Astrocyte (in vitro differentiated cells and primary cell): ENCODE measurements at regions not wholly inside any gene's neighbourhood (a gene's known extent, or its start where the extent isn't known, plus 50 kb on each side); places are given as distances from the start of the nearest gene placed in this dataset.

ENCODE experiments used
- DNase-seq: peaks from one replicate; pipeline ENCODE4 v3.0.0-alpha.2; 2010; ENCODE audit warnings: low read depth
- FAIRE-seq: peaks from 2 replicates; lab custom pipeline; 2011; peaks lifted over from hg19 to GRCh38; lab: Jason Lieb, UNC
- H2AFZ ChIP-seq: 2 replicates; pipeline ENCODE4 v1.6.0; 2012; ENCODE audit warnings: low read depth, low read length, inconsistent platforms
- H3K27ac ChIP-seq: 2 replicates; pipeline ENCODE4 v1.5.1; 2011; ENCODE audit warnings: low read depth, low read length, inconsistent platforms
- H3K27me3 ChIP-seq: 2 replicates; pipeline ENCODE4 v1.6.0; 2011; ENCODE audit warnings: low read length, inconsistent platforms; ENCODE audit not compliant: insufficient read depth
- H3K36me3 ChIP-seq: 2 replicates; pipeline ENCODE4 v1.5.1; 2011; ENCODE audit warnings: low read length, inconsistent platforms; ENCODE audit not compliant: insufficient read depth
- H3K4me1 ChIP-seq: 2 replicates; pipeline ENCODE4 v1.5.1; 2011; ENCODE audit warnings: low read length, inconsistent platforms; ENCODE audit not compliant: insufficient read depth
- H3K4me2 ChIP-seq: 2 replicates; pipeline ENCODE4 v1.6.0; 2012; ENCODE audit warnings: low read length, inconsistent platforms
- H3K4me3 ChIP-seq: 2 replicates; pipeline ENCODE4 v1.5.1; 2011; ENCODE audit warnings: low read depth, mild to moderate bottlenecking, low read length, inconsistent platforms; ENCODE audit not compliant: insufficient read depth
- H3K79me2 ChIP-seq: 2 replicates; pipeline ENCODE4 v1.6.0; 2012; ENCODE audit warnings: mild to moderate bottlenecking, low read length, inconsistent platforms; ENCODE audit not compliant: insufficient read depth
- H3K9ac ChIP-seq: 2 replicates; pipeline ENCODE4 v1.6.0; 2012; ENCODE audit warnings: mild to moderate bottlenecking, low read length, inconsistent platforms
- H3K9me3 ChIP-seq: 2 replicates; pipeline ENCODE4 v1.5.1; 2012; ENCODE audit warnings: low read depth, mild to moderate bottlenecking, low read length, inconsistent platforms; ENCODE audit not compliant: insufficient read depth
- H4K20me1 ChIP-seq: 2 replicates; pipeline ENCODE4 v1.6.0; 2012; ENCODE audit warnings: low read length, inconsistent platforms; ENCODE audit not compliant: insufficient read depth
- H3K27ac Mint-ChIP-seq: one replicate; pipeline ENCODE4 v1.8.0; 2021; ENCODE audit warnings: mild to moderate bottlenecking, mixed read lengths; ENCODE audit not compliant: unreplicated experiment
- H3K27me3 Mint-ChIP-seq: one replicate; pipeline ENCODE4 v1.8.0; 2021; ENCODE audit warnings: low read depth, mixed read lengths; ENCODE audit not compliant: unreplicated experiment
- H3K36me3 Mint-ChIP-seq: one replicate; pipeline ENCODE4 v1.8.0; 2021; ENCODE audit warnings: low read depth, mixed read lengths; ENCODE audit not compliant: unreplicated experiment
- H3K4me1 Mint-ChIP-seq: one replicate; pipeline ENCODE4 v1.8.0; 2021; ENCODE audit warnings: low read depth, mixed read lengths; ENCODE audit not compliant: unreplicated experiment
- H3K4me3 Mint-ChIP-seq: one replicate; pipeline ENCODE4 v1.8.0; 2021; ENCODE audit warnings: mild to moderate bottlenecking, moderate library complexity, mixed read lengths; ENCODE audit not compliant: unreplicated experiment
- H3K9me3 Mint-ChIP-seq: one replicate; pipeline ENCODE4 v1.8.0; 2021; ENCODE audit warnings: mild to moderate bottlenecking, mixed read lengths; ENCODE audit not compliant: unreplicated experiment
- EZH2 ChIP-seq: IDR thresholded peaks from 2 replicates; pipeline ENCODE4 v1.6.1; 2012; ENCODE audit warnings: mild to moderate bottlenecking, low read length, inconsistent platforms; ENCODE audit not compliant: insufficient read depth
- TF ChIP-seq, protein P1 (sequence below): IDR thresholded peaks from 2 replicates; pipeline ENCODE4 v1.5.1; 2011; ENCODE audit warnings: low read depth, mild to moderate bottlenecking, inconsistent platforms, low read length, moderate library complexity; ENCODE audit not compliant: insufficient read depth

- Mint-ChIP-seq H3K4me3 (no peak overlapping the region), H3K9me3 (no peaks in the 10 kb centered on the region), H3K27ac (no peak overlapping the region), H3K36me3 (peaks cover 1% of the 10 kb centered on the region), H3K4me1 (peaks cover 3% of the 10 kb centered on the region), H3K27me3 (peaks cover 10% of the 10 kb centered on the region)
- H3K4me3 ChIP-seq, result no peak overlapping the region
- H3K4me1 ChIP-seq, result peaks cover 5% of the 10 kb centered on the region
- no peak overlapping the region for H3K4me2 ChIP-seq
- no peaks in the 10 kb centered on the region for H3K79me2 ChIP-seq
- no peaks in the 10 kb centered on the region for H3K9me3 ChIP-seq
- no peak overlapping the region for H3K9ac ChIP-seq
- FAIRE-seq (no peak), DNase-seq (no peak)
- no peak overlapping the region for H3K27ac ChIP-seq
- H3K36me3 ChIP-seq, result no peaks in the 10 kb centered on the region
- H4K20me1 ChIP-seq, result no peaks in the 10 kb centered on the region
- TF ChIP-seq, protein P1, sequence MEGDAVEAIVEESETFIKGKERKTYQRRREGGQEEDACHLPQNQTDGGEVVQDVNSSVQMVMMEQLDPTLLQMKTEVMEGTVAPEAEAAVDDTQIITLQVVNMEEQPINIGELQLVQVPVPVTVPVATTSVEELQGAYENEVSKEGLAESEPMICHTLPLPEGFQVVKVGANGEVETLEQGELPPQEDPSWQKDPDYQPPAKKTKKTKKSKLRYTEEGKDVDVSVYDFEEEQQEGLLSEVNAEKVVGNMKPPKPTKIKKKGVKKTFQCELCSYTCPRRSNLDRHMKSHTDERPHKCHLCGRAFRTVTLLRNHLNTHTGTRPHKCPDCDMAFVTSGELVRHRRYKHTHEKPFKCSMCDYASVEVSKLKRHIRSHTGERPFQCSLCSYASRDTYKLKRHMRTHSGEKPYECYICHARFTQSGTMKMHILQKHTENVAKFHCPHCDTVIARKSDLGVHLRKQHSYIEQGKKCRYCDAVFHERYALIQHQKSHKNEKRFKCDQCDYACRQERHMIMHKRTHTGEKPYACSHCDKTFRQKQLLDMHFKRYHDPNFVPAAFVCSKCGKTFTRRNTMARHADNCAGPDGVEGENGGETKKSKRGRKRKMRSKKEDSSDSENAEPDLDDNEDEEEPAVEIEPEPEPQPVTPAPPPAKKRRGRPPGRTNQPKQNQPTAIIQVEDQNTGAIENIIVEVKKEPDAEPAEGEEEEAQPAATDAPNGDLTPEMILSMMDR, result no peak
- TF ChIP-seq EZH2, result no peak
- H3K27me3 ChIP-seq, result no peaks in the 10 kb centered on the region
- H2AFZ ChIP-seq, result no peak overlapping the region
These were observed 224.4 kb upstream of the HS6ST1 start for GRCh38 chr2:128543036-128543435.

DNA sequence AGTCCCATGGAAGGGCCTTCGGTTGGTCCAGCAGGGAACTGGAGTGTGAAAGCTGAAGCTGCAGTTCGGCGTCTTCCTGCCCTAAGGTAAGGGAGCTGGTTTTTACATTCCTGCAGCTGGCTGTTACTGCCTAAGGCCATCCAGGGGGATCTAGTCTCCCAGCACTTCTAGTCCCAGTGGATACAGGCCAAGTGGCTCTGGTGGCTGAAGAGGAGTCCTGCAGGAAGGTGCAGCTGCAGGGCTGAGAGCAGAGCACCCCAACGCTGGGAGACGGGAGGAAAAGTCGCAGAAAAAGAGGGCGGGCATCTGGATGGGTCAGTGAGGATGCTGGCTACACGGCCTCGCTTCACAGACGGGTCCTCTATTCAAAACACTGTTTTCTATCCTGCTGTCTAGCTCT lies 225.0 kb upstream of the HS6ST1 start:
- no peak overlapping the region for H3K4me3 ChIP-seq
- no peak overlapping the region for H3K9ac ChIP-seq
- DNase-seq (no peak), FAIRE-seq (no peak)
- no peaks in the 10 kb centered on the region for H3K27me3 ChIP-seq
- H3K79me2 ChIP-seq, result no peaks in the 10 kb centered on the region
- H4K20me1 ChIP-seq, result no peaks in the 10 kb centered on the region
- no peaks in the 10 kb centered on the region for H3K4me1 ChIP-seq
- Mint-ChIP-seq H3K27me3 (peaks cover 10% of the 10 kb centered on the region), H3K4me3 (no peak overlapping the region), H3K36me3 (peaks cover 1% of the 10 kb centered on the region), H3K4me1 (no peaks in the 10 kb centered on the region), H3K27ac (no peak overlapping the region), H3K9me3 (no peaks in the 10 kb centered on the region)
- H3K9me3 ChIP-seq, result no peaks in the 10 kb centered on the region
- H3K36me3 ChIP-seq, result no peaks in the 10 kb centered on the region
- H3K4me2 ChIP-seq, result no peak overlapping the region
- no peak overlapping the region for H3K27ac ChIP-seq
- no peak for TF ChIP-seq EZH2
- TF ChIP-seq, protein P1, result no peak
- H2AFZ ChIP-seq, result no peak overlapping the region

GRCh38 chr2:128544321-128545037 lies 225.8 kb upstream of the HS6ST1 start:
- H3K9ac ChIP-seq, result no peak overlapping the region
- no peak overlapping the region for H3K27ac ChIP-seq
- no peaks in the 10 kb centered on the region for H3K4me1 Mint-ChIP-seq
- H3K4me3 ChIP-seq, result no peak overlapping the region
- H3K9me3 ChIP-seq, result no peaks in the 10 kb centered on the region
- no peak overlapping the region for H2AFZ ChIP-seq
- H3K4me1 ChIP-seq, result no peaks in the 10 kb centered on the region
- no peak overlapping the region for H3K4me3 Mint-ChIP-seq
- no peak overlapping the region for H3K27ac Mint-ChIP-seq
- no peak for TF ChIP-seq EZH2
- TF ChIP-seq, protein P1, result no peak
- H3K9me3 Mint-ChIP-seq, result no peaks in the 10 kb centered on the region
- DNase-seq (no peak), FAIRE-seq (no peak)
- peaks cover 1% of the 10 kb centered on the region for H3K36me3 Mint-ChIP-seq
- H3K27me3 ChIP-seq, result no peaks in the 10 kb centered on the region
- no peaks in the 10 kb centered on the region for H3K36me3 ChIP-seq
- H3K79me2 ChIP-seq, result no peaks in the 10 kb centered on the region
- H3K4me2 ChIP-seq, result no peak overlapping the region
- H3K27me3 Mint-ChIP-seq, result peaks cover 13% of the 10 kb centered on the region
- H4K20me1 ChIP-seq, result no peaks in the 10 kb centered on the region
